Right atrium auricular region (tissue), 2 donors: ENCODE measurements at regions not wholly inside any gene's neighbourhood (a gene's known extent, or its start where the extent isn't known, plus 50 kb on each side); places are given as distances from the start of the nearest gene placed in this dataset.

Experiments used
- DNase-seq: peaks from one replicate; pipeline ENCODE4 v3.0.0-alpha.2; 2019; ENCODE audit warnings: low spot score
- H3K27ac ChIP-seq, 2 donors: fragments of 200-600 bp; sonication (generic); 1 replicate in 1 of 2; 2 replicates in 1 of 2; pipeline ENCODE4 v1.5.1; 2016 to 2019
- H3K27me3 ChIP-seq, 2 donors: fragments of 200-600 bp; sonication (generic); one replicate each; pipeline versions ENCODE4 v1.5.1 to v1.6.0; 2017 to 2019
- H3K36me3 ChIP-seq: fragments of 200-600 bp; sonication (generic); one replicate; pipeline ENCODE4 v1.5.1; 2016
- H3K4me1 ChIP-seq, 2 donors: fragments of 200-600 bp; sonication (generic); one replicate each; pipeline versions ENCODE4 v1.5.1 to v1.6.0; 2017 to 2019
- H3K4me3 ChIP-seq, 2 donors: fragments of 200-600 bp; sonication (generic); 1 replicate in 1 of 2; 2 replicates in 1 of 2; pipeline ENCODE4 v1.5.1; 2017 to 2019; ENCODE audit warnings: mild to moderate bottlenecking in 1 of 2, moderate library complexity in 1 of 2
- H3K9me3 ChIP-seq, 2 donors: fragments of 200-600 bp; sonication (generic); one replicate each; pipeline ENCODE4 v1.5.1; 2019
- CTCF ChIP-seq, 2 donors: fragments of 200-600 bp; sonication (generic); IDR thresholded peaks; one replicate each; pipeline ENCODE4 v1.5.1; 2019; ENCODE audit warnings: antibody characterized with exemption in 2 of 2

GRCh38 chrX:20861113-20861512, 513.1 kb upstream of the CNKSR2 start:
- Histone ChIP-seq H3K27ac (no peak overlapping the region), H3K4me1 (no peaks in the 10 kb centered on the region), H3K36me3 (no peaks in the 10 kb centered on the region), H3K27me3 (no peaks in the 10 kb centered on the region), H3K9me3 (peaks cover 11 to 23% of the 10 kb centered on the region in 2 donors), H3K4me3 (no peak overlapping the region)
- DNase-seq = no peak
- TF ChIP-seq CTCF (IDR thresholded peaks at IDR 0.05) = no peak

- Histone ChIP-seq H3K36me3 (no peaks in the 10 kb centered on the region), H3K27me3 (no peaks in the 10 kb centered on the region), H3K4me3 (no peak overlapping the region), H3K9me3 (peaks cover 11 to 18% of the 10 kb centered on the region in 2 donors), H3K27ac (no peak overlapping the region), H3K4me1 (no peaks in the 10 kb centered on the region)
- TF ChIP-seq CTCF (IDR thresholded peaks at IDR 0.05) = no peak
- DNase-seq = no peak
Observed at GRCh38 chrX:20857746-20858145, 516.5 kb upstream of the CNKSR2 start.

GRCh38 chrX:20838477-20838876, 535.7 kb upstream of the CNKSR2 start:
- Histone ChIP-seq H3K27me3 (no peaks in the 10 kb centered on the region), H3K36me3 (no peaks in the 10 kb centered on the region), H3K9me3 (peaks cover 0 to 8% of the 10 kb centered on the region in 2 donors), H3K4me3 (no peak overlapping the region), H3K27ac (no peak overlapping the region), H3K4me1 (no peaks in the 10 kb centered on the region)
- no peak for TF ChIP-seq CTCF (IDR thresholded peaks at IDR 0.05)
- no peak for DNase-seq

- no peaks in the 10 kb centered on the region for H3K9me3 ChIP-seq
- no peak overlapping the region for H3K4me3 ChIP-seq
- TF ChIP-seq CTCF (IDR thresholded peaks at IDR 0.05) = no peak
- no peaks in the 10 kb centered on the region for H3K4me1 ChIP-seq
- H3K36me3 ChIP-seq = no peaks in the 10 kb centered on the region
- DNase-seq = no peak
- H3K27me3 ChIP-seq = no peaks in the 10 kb centered on the region
- no peak overlapping the region for H3K27ac ChIP-seq
Observed at GRCh38 chrX:20829665-20830491, 544.3 kb upstream of the CNKSR2 start.

GRCh38 chrX:20825984-20826383, 548.2 kb upstream of the CNKSR2 start:
- peaks cover 0 to under 1% of the 10 kb centered on the region in 2 donors for H3K9me3 ChIP-seq
- no peaks in the 10 kb centered on the region for H3K4me1 ChIP-seq
- no peak for DNase-seq
- no peaks in the 10 kb centered on the region for H3K27me3 ChIP-seq
- H3K4me3 ChIP-seq = no peak overlapping the region
- H3K27ac ChIP-seq = no peak overlapping the region
- no peak for TF ChIP-seq CTCF (IDR thresholded peaks at IDR 0.05)
- H3K36me3 ChIP-seq = no peaks in the 10 kb centered on the region

GRCh38 chrX:20803971-20804370, 537.3 kb upstream of the RPS6KA3 start:
- H3K4me1 ChIP-seq = no peaks in the 10 kb centered on the region
- no peak for TF ChIP-seq CTCF (IDR thresholded peaks at IDR 0.05)
- no peaks in the 10 kb centered on the region for H3K27me3 ChIP-seq
- H3K27ac ChIP-seq = no peak overlapping the region
- H3K36me3 ChIP-seq = no peaks in the 10 kb centered on the region
- no peaks in the 10 kb centered on the region for H3K9me3 ChIP-seq
- no peak overlapping the region for H3K4me3 ChIP-seq
- no peak for DNase-seq
